ENCODE measurements at regions not wholly inside any gene's neighbourhood (a gene's known extent, or its start where the extent isn't known, plus 50 kb on each side); places are given as distances from the start of the nearest gene placed in this dataset.

DNA sequence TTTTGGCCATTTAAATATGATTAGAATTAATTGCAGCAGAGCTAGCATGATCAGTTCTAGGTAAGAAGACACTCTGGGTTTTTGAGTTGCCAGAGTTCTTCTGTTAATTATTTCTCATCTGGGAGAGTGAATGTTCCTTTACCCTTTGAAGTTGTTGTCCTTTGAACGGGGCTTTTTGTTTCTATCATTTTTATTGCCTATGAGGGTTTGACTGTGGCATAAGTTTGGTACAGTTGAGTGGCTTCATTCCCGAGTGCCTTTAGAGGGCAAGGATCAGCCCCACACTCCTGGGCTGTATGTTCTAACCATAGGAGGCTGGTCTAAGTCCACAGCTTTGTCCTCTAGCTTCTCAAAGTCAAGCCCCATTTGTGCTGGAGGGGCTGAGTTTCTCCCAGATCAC lies 804.3 kb downstream of the KCNJ3 start:
- Mint-ChIP-seq H3K9me3 (peaks cover 4% of the 10 kb centered on the region), H3K4me3 (no peak overlapping the region), H3K27me3 (ENCODE audit: insufficient read depth) (no peaks in the 10 kb centered on the region), H3K36me3 (ENCODE audit: low read depth) (no peaks in the 10 kb centered on the region), H3K4me1 (no peaks in the 10 kb centered on the region), H3K27ac (no peak overlapping the region)
- WGBS, 2 experiments (ENCODE audit: insufficient coverage in 1 of 2, insufficient read length in 1 of 2): 84% methylated on average over 2 of the region's 2 CpGs; no CpG with 5 or more reads in 1 of the 2 experiments
- Histone ChIP-seq H3K27me3 (ENCODE audit: control insufficient read depth, insufficient read depth, low read length, poor library complexity, severe bottlenecking) (no peaks in the 10 kb centered on the region), H3K9ac (ENCODE audit: extremely low read depth, low read length, poor library complexity, severe bottlenecking) (no peak overlapping the region), H3K4me3 (ENCODE audit: low read length) (no peak overlapping the region), H3K27ac (ENCODE audit: low read depth, low read length) (no peak overlapping the region), H3K36me3 (ENCODE audit: control insufficient read depth, insufficient read depth, low read length) (no peaks in the 10 kb centered on the region), H3K9me3 (ENCODE audit: control insufficient read depth, low read length) (no peaks in the 10 kb centered on the region), H3K4me1 (ENCODE audit: control insufficient read depth, insufficient read depth, low read length) (no peaks in the 10 kb centered on the region)
- DNase-seq: no peak
- TF ChIP-seq, protein P1, sequence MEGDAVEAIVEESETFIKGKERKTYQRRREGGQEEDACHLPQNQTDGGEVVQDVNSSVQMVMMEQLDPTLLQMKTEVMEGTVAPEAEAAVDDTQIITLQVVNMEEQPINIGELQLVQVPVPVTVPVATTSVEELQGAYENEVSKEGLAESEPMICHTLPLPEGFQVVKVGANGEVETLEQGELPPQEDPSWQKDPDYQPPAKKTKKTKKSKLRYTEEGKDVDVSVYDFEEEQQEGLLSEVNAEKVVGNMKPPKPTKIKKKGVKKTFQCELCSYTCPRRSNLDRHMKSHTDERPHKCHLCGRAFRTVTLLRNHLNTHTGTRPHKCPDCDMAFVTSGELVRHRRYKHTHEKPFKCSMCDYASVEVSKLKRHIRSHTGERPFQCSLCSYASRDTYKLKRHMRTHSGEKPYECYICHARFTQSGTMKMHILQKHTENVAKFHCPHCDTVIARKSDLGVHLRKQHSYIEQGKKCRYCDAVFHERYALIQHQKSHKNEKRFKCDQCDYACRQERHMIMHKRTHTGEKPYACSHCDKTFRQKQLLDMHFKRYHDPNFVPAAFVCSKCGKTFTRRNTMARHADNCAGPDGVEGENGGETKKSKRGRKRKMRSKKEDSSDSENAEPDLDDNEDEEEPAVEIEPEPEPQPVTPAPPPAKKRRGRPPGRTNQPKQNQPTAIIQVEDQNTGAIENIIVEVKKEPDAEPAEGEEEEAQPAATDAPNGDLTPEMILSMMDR (conservative IDR thresholded peaks at IDR 0.05): no peak

DNA sequence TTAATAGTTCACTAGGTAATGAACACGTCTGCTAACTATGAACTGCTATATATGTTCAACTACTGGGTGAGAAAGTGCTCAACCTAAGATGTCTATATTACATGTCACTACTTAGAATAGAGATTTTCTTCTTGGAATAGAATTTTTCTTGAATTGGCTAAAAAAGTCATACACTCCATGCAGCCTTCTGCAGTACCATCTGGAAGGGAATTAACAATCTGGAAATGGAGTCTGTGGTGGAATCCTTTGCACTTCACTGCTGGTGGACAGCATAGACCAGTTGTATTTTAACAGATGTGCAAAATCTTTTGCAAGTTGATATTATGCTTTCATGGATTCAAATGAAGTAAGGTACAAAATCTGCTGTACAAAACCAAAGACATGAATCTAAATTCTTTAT lies 799.6 kb downstream of the KCNJ3 start:
- Mint-ChIP-seq H3K27ac (no peak overlapping the region), H3K36me3 (ENCODE audit: low read depth) (no peaks in the 10 kb centered on the region), H3K9me3 (peaks cover 4% of the 10 kb centered on the region), H3K27me3 (ENCODE audit: insufficient read depth) (no peaks in the 10 kb centered on the region), H3K4me3 (no peak overlapping the region), H3K4me1 (no peaks in the 10 kb centered on the region)
- DNase-seq: no peak
- Histone ChIP-seq H3K4me3 (ENCODE audit: low read length) (no peak overlapping the region), H3K9ac (ENCODE audit: extremely low read depth, low read length, poor library complexity, severe bottlenecking) (no peak overlapping the region), H3K27ac (ENCODE audit: low read depth, low read length) (no peak overlapping the region), H3K27me3 (ENCODE audit: control insufficient read depth, insufficient read depth, low read length, poor library complexity, severe bottlenecking) (no peaks in the 10 kb centered on the region), H3K4me1 (ENCODE audit: control insufficient read depth, insufficient read depth, low read length) (no peaks in the 10 kb centered on the region), H3K9me3 (ENCODE audit: control insufficient read depth, low read length) (no peaks in the 10 kb centered on the region), H3K36me3 (ENCODE audit: control insufficient read depth, insufficient read depth, low read length) (no peaks in the 10 kb centered on the region)
- TF ChIP-seq, protein P1 (conservative IDR thresholded peaks at IDR 0.05): no peak
- WGBS, 2 experiments (ENCODE audit: insufficient coverage in 1 of 2, insufficient read length in 1 of 2): no CpG with 5 or more reads among the region's 1 CpG

DNA sequence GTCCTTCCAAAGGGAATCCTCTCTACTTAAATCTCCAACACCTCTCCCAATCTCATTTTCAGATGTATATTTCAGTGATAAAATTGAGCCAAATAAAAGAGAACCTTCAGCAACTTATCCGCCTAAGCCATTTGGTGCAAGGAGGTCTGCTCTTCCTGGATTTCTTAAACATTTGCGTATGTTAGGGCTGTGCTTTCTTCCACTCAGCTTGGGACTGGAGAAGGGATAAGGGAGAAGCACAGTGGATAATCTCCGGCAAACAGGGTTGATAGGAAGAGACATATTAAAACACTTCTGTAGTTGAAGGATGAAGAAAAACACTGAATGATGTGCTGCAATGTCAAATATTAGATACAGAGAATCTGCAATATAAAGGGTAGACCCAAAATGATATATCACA lies 796.2 kb downstream of the KCNJ3 start:
- Mint-ChIP-seq H3K4me3 (no peak overlapping the region), H3K27ac (no peak overlapping the region), H3K4me1 (no peaks in the 10 kb centered on the region), H3K9me3 (peaks cover 4% of the 10 kb centered on the region), H3K36me3 (ENCODE audit: low read depth) (no peaks in the 10 kb centered on the region), H3K27me3 (ENCODE audit: insufficient read depth) (no peaks in the 10 kb centered on the region)
- 39 to 58% methylated on average over 2 to 3 of the region's 3 CpGs for WGBS, 2 experiments (ENCODE audit: insufficient coverage in 1 of 2, insufficient read length in 1 of 2)
- no peaks in the 10 kb centered on the region for H3K36me3 ChIP-seq (ENCODE audit: control insufficient read depth, insufficient read depth, low read length)
- no peak overlapping the region for H3K9ac ChIP-seq (ENCODE audit: extremely low read depth, low read length, poor library complexity, severe bottlenecking)
- TF ChIP-seq, protein P1 (conservative IDR thresholded peaks at IDR 0.05): no peak
- DNase-seq: no peak
- H3K4me1 ChIP-seq (ENCODE audit: control insufficient read depth, insufficient read depth, low read length): no peaks in the 10 kb centered on the region
- H3K9me3 ChIP-seq (ENCODE audit: control insufficient read depth, low read length): no peaks in the 10 kb centered on the region
- no peak overlapping the region for H3K27ac ChIP-seq (ENCODE audit: low read depth, low read length)
- H3K4me3 ChIP-seq (ENCODE audit: low read length): no peak overlapping the region
- H3K27me3 ChIP-seq (ENCODE audit: control insufficient read depth, insufficient read depth, low read length, poor library complexity, severe bottlenecking): no peaks in the 10 kb centered on the region

Measured in endodermal cell (in vitro differentiated cells).